ENCODE measurements at regions not wholly inside any gene's neighbourhood (a gene's known extent, or its start where the extent isn't known, plus 50 kb on each side); places are given as distances from the start of the nearest gene placed in this dataset.

DNA sequence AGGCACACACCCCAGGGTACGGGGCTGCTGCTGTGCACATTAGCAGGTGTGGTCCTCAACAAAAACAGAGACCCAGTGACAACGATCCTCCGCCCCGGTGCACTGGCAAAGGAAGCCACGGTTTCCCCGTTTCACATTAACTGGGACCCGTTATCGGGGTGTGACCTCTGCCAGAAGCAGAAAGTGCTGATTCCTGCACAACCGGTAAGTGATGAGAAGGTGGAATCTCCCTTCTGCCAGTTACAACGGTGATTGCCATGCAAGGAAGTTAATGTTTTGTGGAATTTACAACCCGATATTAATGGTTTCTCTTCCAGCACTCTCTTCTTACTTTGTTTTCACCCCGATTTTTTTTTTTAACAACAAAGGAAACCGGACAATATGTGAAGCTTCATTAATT is 294.9 kb upstream of the IRX1 start (continued):
- no peak for TF ChIP-seq SMC3 (IDR thresholded peaks at IDR 0.05; ENCODE audit: low read depth, low read length)

DNA sequence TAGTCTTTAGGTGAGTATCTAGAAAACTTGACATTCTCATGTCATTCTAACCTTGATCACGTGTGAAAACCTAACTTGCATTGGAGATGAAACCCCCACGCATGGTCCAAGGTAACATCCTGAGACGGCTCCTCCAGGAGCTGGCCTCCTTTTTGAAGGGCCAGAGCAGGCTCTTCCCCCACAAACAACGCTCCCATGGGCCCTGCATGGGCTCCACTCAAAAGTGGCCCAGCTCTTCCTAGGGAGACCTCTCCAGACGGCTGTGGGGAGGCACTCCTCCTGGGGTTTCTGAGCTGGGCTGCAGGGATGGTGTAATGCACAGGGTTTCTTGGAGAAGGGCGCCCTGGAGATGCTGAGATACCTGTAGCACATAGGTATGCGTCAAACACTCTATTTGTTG is 296.2 kb upstream of the IRX1 start:
- TF ChIP-seq EP300 (IDR thresholded peaks at IDR 0.05; ENCODE audit: borderline replicate concordance in 1 of 2, low read depth in 1 of 2, low read length in 1 of 2) = no peak
- TF ChIP-seq, protein P1, sequence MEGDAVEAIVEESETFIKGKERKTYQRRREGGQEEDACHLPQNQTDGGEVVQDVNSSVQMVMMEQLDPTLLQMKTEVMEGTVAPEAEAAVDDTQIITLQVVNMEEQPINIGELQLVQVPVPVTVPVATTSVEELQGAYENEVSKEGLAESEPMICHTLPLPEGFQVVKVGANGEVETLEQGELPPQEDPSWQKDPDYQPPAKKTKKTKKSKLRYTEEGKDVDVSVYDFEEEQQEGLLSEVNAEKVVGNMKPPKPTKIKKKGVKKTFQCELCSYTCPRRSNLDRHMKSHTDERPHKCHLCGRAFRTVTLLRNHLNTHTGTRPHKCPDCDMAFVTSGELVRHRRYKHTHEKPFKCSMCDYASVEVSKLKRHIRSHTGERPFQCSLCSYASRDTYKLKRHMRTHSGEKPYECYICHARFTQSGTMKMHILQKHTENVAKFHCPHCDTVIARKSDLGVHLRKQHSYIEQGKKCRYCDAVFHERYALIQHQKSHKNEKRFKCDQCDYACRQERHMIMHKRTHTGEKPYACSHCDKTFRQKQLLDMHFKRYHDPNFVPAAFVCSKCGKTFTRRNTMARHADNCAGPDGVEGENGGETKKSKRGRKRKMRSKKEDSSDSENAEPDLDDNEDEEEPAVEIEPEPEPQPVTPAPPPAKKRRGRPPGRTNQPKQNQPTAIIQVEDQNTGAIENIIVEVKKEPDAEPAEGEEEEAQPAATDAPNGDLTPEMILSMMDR (IDR thresholded peaks at IDR 0.05) = no peak
- TF ChIP-seq RAD21 (IDR thresholded peaks at IDR 0.05; ENCODE audit: low read length) = no peak
- no peak for TF ChIP-seq TEAD4 (IDR thresholded peaks at IDR 0.05; ENCODE audit: borderline replicate concordance, insufficient read depth)
- no peak for TF ChIP-seq RFX5 (IDR thresholded peaks at IDR 0.05; ENCODE audit: low read length)
- TF ChIP-seq CHD2 (IDR thresholded peaks at IDR 0.05; ENCODE audit: low read length, partially characterized antibody) = no peak
- Histone ChIP-seq H3K36me3 (replicated peaks in 1 of 2; ENCODE audit: control insufficient read depth in 1 of 2, insufficient read depth in 2 of 2, low read length in 1 of 2) (no peaks in the 10 kb centered on the region), H3K9ac (no peak overlapping the region), H3F3A (replicated peaks; ENCODE audit: insufficient read depth) (peaks cover 7% of the 10 kb centered on the region), H4K20me1 (ENCODE audit: insufficient read depth) (no peaks in the 10 kb centered on the region), H3K9me2 (no peaks in the 10 kb centered on the region), H3K79me2 (ENCODE audit: insufficient read depth) (no peaks in the 10 kb centered on the region), H3K4me2 (no peak overlapping the region), H3K4me3 (ENCODE audit: low read depth in 2 of 2, low read length in 1 of 2) (no peak overlapping the region), H3K9me3 (no peaks in the 10 kb centered on the region), H3K27ac (ENCODE audit: low read depth in 2 of 2, low read length in 1 of 2) (no peak overlapping the region), H3K27me3 (ENCODE audit: insufficient read depth) (no peaks in the 10 kb centered on the region; the same call in 1 of the 2 replicates), H3K4me1 (ENCODE audit: control insufficient read depth in 1 of 2, insufficient read depth in 2 of 2, low read depth in 1 of 2, low read length in 1 of 2) (no peaks in the 10 kb centered on the region), H2AFZ (ENCODE audit: low read depth) (no peak overlapping the region)
- POLR2A ChIA-PET = no interaction called here
- CTCF ChIA-PET = no interaction called here
- WGBS (ENCODE audit: low lambda C conversion rate) = 14% methylated on average over 5 of the region's 7 CpGs
- no peak for DNase-seq

- ChIA-PET POLR2A (no interaction called here), CTCF (no interaction called here)
- H3K9me3 ChIP-seq = no peaks in the 10 kb centered on the region
- H3K9me2 ChIP-seq = no peaks in the 10 kb centered on the region
- H3K4me2 ChIP-seq = no peak overlapping the region
- no peak for DNase-seq
- H3K9ac ChIP-seq = no peak overlapping the region
- no peak overlapping the region for H2AFZ ChIP-seq (ENCODE audit: low read depth)
- H3K4me1 ChIP-seq (ENCODE audit: control insufficient read depth in 1 of 2, insufficient read depth in 2 of 2, low read depth in 1 of 2, low read length in 1 of 2) = no peaks in the 10 kb centered on the region
- no peaks in the 10 kb centered on the region for H3F3A ChIP-seq (replicated peaks; ENCODE audit: insufficient read depth)
- TF ChIP-seq GATA2 (CRISPR knock-in tag; IDR thresholded peaks at IDR 0.05) (no peak), YY1 (IDR thresholded peaks at IDR 0.05; ENCODE audit: low read depth) (no peak), RFX5 (IDR thresholded peaks at IDR 0.05; ENCODE audit: low read length) (no peak), JUND (IDR thresholded peaks at IDR 0.05) (no peak), USF1 (IDR thresholded peaks at IDR 0.05; ENCODE audit: borderline replicate concordance, low read depth) (no peak), FOXM1 (IDR thresholded peaks at IDR 0.05; ENCODE audit: low read depth) (no peak), NFIC (IDR thresholded peaks at IDR 0.05; ENCODE audit: borderline replicate concordance) (no peak), MEF2A (IDR thresholded peaks at IDR 0.05; ENCODE audit: borderline replicate concordance, low read depth) (no peak), RCOR1 (IDR thresholded peaks at IDR 0.05; ENCODE audit: low read length) (no peak), TAF1 (IDR thresholded peaks at IDR 0.05; ENCODE audit: borderline replicate concordance, low read depth, low read length) (no peak)
- H3K4me3 ChIP-seq (ENCODE audit: low read depth in 2 of 2, low read length in 1 of 2) = no peak overlapping the region
- H3K27ac ChIP-seq (ENCODE audit: low read depth in 2 of 2, low read length in 1 of 2) = no peak overlapping the region
- no peaks in the 10 kb centered on the region for H3K36me3 ChIP-seq (replicated peaks in 1 of 2; ENCODE audit: control insufficient read depth in 1 of 2, insufficient read depth in 2 of 2, low read length in 1 of 2)
- WGBS (ENCODE audit: low lambda C conversion rate) = 2% methylated on average over 3 of the region's 3 CpGs
- no peaks in the 10 kb centered on the region for H3K79me2 ChIP-seq (ENCODE audit: insufficient read depth)
- no peaks in the 10 kb centered on the region for H4K20me1 ChIP-seq (ENCODE audit: insufficient read depth)
- no peaks in the 10 kb centered on the region; the same call in 1 of the 2 replicates for H3K27me3 ChIP-seq (ENCODE audit: insufficient read depth)
Observed at GRCh38 chr5:3297853-3298252, 297.8 kb upstream of the IRX1 start.
